H1 (cell line): ENCODE measurements at regions not wholly inside any gene's neighbourhood (a gene's known extent, or its start where the extent isn't known, plus 50 kb on each side); places are given as distances from the start of the nearest gene placed in this dataset.

Source experiments
- CTCF ChIA-PET: fragments of 300-600 bp; sonication (Branson Sonifier 250); formaldehyde crosslinking; loops from one replicate; lab custom pipeline; 2021; ENCODE audit not compliant: partially characterized antibody; lab: Charles Lee
- POLR2A ChIA-PET: fragments of 300-600 bp; sonication (Branson Sonifier 250); formaldehyde crosslinking; loops from one replicate; lab custom pipeline; 2021; ENCODE audit warnings: inconsistent platforms; ENCODE audit not compliant: partially characterized antibody; lab: Charles Lee
- DNase-seq, 2 experiments: peaks; one replicate each; pipeline versions ENCODE4 v3.0.0 to v3.0.0-alpha.2; 2010 to 2022; ENCODE audit warnings: low spot score in 2 of 2, low read depth in 1 of 2, mixed read lengths in 1 of 2
- FAIRE-seq: peaks from 2 replicates; lab custom pipeline; 2011; peaks lifted over from hg19 to GRCh38; lab: Jason Lieb, UNC
- H2AFZ ChIP-seq: 2 replicates; pipeline ENCODE4 v1.8.1; 2012; ENCODE audit warnings: low read length, inconsistent platforms
- H2AK5ac ChIP-seq: 2 replicates; pipeline ENCODE4 v1.6.1; 2013; ENCODE audit warnings: low read depth, low read length
- H2BK120ac ChIP-seq: replicated peaks from 2 replicates; pipeline ENCODE3; 2013; ENCODE audit warnings: low read depth, low read length, inconsistent platforms
- H2BK12ac ChIP-seq: 2 replicates; pipeline ENCODE4 v1.6.1; 2013; ENCODE audit warnings: low read depth, low read length
- H2BK15ac ChIP-seq: 2 replicates; pipeline ENCODE4 v1.6.1; 2013; ENCODE audit warnings: low read length
- H2BK20ac ChIP-seq: 2 replicates; pipeline ENCODE4 v1.6.1; 2013; ENCODE audit warnings: low read length
- H2BK5ac ChIP-seq: 2 replicates; pipeline ENCODE4 v1.6.1; 2013; ENCODE audit warnings: low read depth, low read length
- H3K14ac ChIP-seq: 2 replicates; pipeline ENCODE4 v1.6.1; 2013; ENCODE audit warnings: inconsistent platforms; ENCODE audit not compliant: insufficient read length
- H3K18ac ChIP-seq: 2 replicates; pipeline ENCODE4 v1.6.1; 2013; ENCODE audit warnings: low read length; ENCODE audit errors: extremely low read depth
- H3K23ac ChIP-seq: 2 replicates; pipeline ENCODE4 v1.6.1; 2013; ENCODE audit warnings: inconsistent platforms; ENCODE audit not compliant: insufficient read length
- H3K23me2 ChIP-seq: 2 replicates; pipeline ENCODE4 v1.6.1; 2013; ENCODE audit warnings: low read depth, low read length
- H3K27ac ChIP-seq: 2 replicates; pipeline ENCODE4 v1.6.1; 2011; ENCODE audit warnings: low read depth, low read length, inconsistent platforms
- H3K27me3 ChIP-seq, 4 experiments: replicated peaks in 1 of 4; 1 replicate in 1 of 4; 2 replicates in 3 of 4; pipeline versions ENCODE4 v1.6.1 to v1.8.1; 2011 to 2013; ENCODE audit warnings: low read length in 3 of 4, mild to moderate bottlenecking in 3 of 4, inconsistent platforms in 2 of 4, mixed read lengths in 2 of 4, moderate library complexity in 1 of 4; ENCODE audit not compliant: control insufficient read depth in 3 of 4, insufficient read depth in 3 of 4; ENCODE audit errors: extremely low read depth in 1 of 4
- H3K36me3 ChIP-seq, 4 experiments: 2 replicates each; pipeline versions ENCODE4 v1.6.1 to v1.8.1; 2011 to 2013; ENCODE audit warnings: mild to moderate bottlenecking in 4 of 4, low read length in 3 of 4, moderate library complexity in 2 of 4, control low read depth in 1 of 4, inconsistent platforms in 1 of 4; ENCODE audit not compliant: insufficient read depth in 4 of 4, control insufficient read depth in 2 of 4
- H3K4ac ChIP-seq: replicated peaks from 2 replicates; pipeline ENCODE3; 2013; ENCODE audit warnings: low read length, low read depth, mixed read lengths, inconsistent platforms; ENCODE audit not compliant: insufficient read length
- H3K4me1 ChIP-seq, 4 experiments: replicated peaks in 1 of 4; 1 replicate in 1 of 4; 2 replicates in 3 of 4; pipeline versions ENCODE4 v1.6.1 to v1.8.1; 2011 to 2013; ENCODE audit warnings: low read length in 3 of 4, inconsistent platforms in 2 of 4, mixed read lengths in 1 of 4; ENCODE audit not compliant: insufficient read depth in 4 of 4, control insufficient read depth in 3 of 4
- H3K4me2 ChIP-seq, 2 experiments: 2 replicates each; pipeline versions ENCODE4 v1.6.1 to v1.8.1; 2011 to 2013; ENCODE audit warnings: low read depth in 2 of 2, low read length in 2 of 2, control low read depth in 1 of 2, inconsistent platforms in 1 of 2, mild to moderate bottlenecking in 1 of 2; ENCODE audit not compliant: insufficient read depth in 1 of 2
- H3K4me3 ChIP-seq, 4 experiments: fragments of 200-600, 300-600 bp in 1 of 4; sonication (generic), shearing (Covaris generic), sonication (Bioruptor Twin) in 1 of 4; 2 replicates each; pipeline versions ENCODE4 v1.5.1 to v1.8.1; 2011 to 2016; ENCODE audit warnings: low read length in 4 of 4, low read depth in 3 of 4, control low read depth in 2 of 4, inconsistent platforms in 2 of 4, mild to moderate bottlenecking in 2 of 4, mixed read lengths in 1 of 4, moderate library complexity in 1 of 4; ENCODE audit not compliant: insufficient read depth in 2 of 4; ENCODE audit errors: extremely low read depth in 1 of 4
- H3K56ac ChIP-seq: replicated peaks from 2 replicates; pipeline ENCODE3; 2013; ENCODE audit warnings: low read depth, mild to moderate bottlenecking, mixed read lengths, low read length, inconsistent platforms; ENCODE audit not compliant: insufficient read length
- H3K79me1 ChIP-seq: 2 replicates; pipeline ENCODE4 v1.6.1; 2013; ENCODE audit warnings: low read depth, low read length, control low read depth
- H3K79me2 ChIP-seq, 2 experiments: 2 replicates each; pipeline versions ENCODE4 v1.6.1 to v1.8.1; 2012 to 2013; ENCODE audit warnings: low read length in 2 of 2, mild to moderate bottlenecking in 2 of 2, inconsistent platforms in 1 of 2; ENCODE audit not compliant: insufficient read depth in 2 of 2, control insufficient read depth in 1 of 2
- H3K9ac ChIP-seq, 4 experiments: replicated peaks in 1 of 4; 1 replicate in 1 of 4; 2 replicates in 3 of 4; pipeline versions ENCODE4 v1.6.1 to v1.8.1; 2011 to 2013; ENCODE audit warnings: low read depth in 3 of 4, low read length in 3 of 4, control low read depth in 2 of 4, mild to moderate bottlenecking in 2 of 4, moderate library complexity in 2 of 4, inconsistent platforms in 1 of 4; ENCODE audit errors: extremely low read depth in 1 of 4
- H3K9me3 ChIP-seq, 2 experiments: 2 replicates each; pipeline versions ENCODE4 v1.6.1 to v1.8.1; 2012 to 2013; ENCODE audit warnings: mild to moderate bottlenecking in 2 of 2, moderate library complexity in 2 of 2, control low read depth in 1 of 2, inconsistent platforms in 1 of 2, low read depth in 1 of 2, low read length in 1 of 2, mixed read lengths in 1 of 2; ENCODE audit not compliant: insufficient read depth in 2 of 2
- H4K20me1 ChIP-seq, 2 experiments: replicated peaks in 1 of 2; 2 replicates each; pipeline versions ENCODE3 to v1.8.1; 2011 to 2013; ENCODE audit warnings: inconsistent platforms in 2 of 2, low read length in 2 of 2, mild to moderate bottlenecking in 1 of 2; ENCODE audit not compliant: insufficient read depth in 2 of 2, control insufficient read depth in 1 of 2
- H4K5ac ChIP-seq: 2 replicates; pipeline ENCODE4 v1.6.1; 2013; ENCODE audit warnings: low read length, low read depth, mixed read lengths, inconsistent platforms; ENCODE audit not compliant: insufficient read length
- H4K8ac ChIP-seq: 2 replicates; pipeline ENCODE4 v1.8.0; 2013; ENCODE audit warnings: mild to moderate bottlenecking, moderate library complexity, low read length, inconsistent platforms; ENCODE audit not compliant: insufficient read depth; ENCODE audit errors: extremely low read depth
- H4K91ac ChIP-seq: replicated peaks from 2 replicates; pipeline ENCODE3; 2013; ENCODE audit warnings: low read length, mixed read lengths, inconsistent platforms; ENCODE audit not compliant: insufficient read length
- EP300 ChIP-seq, 2 experiments: IDR thresholded peaks; 1 replicate in 1 of 2; 2 replicates in 1 of 2; pipeline ENCODE4 v1.6.1; 2011 to 2012; ENCODE audit warnings: low read depth in 2 of 2, low read length in 2 of 2, mild to moderate bottlenecking in 2 of 2, borderline replicate concordance in 1 of 2, inconsistent platforms in 1 of 2, moderate library complexity in 1 of 2
- EZH2 ChIP-seq: fragments of 200-600 bp; sonication (generic); IDR thresholded peaks from 2 replicates; pipeline ENCODE4 v1.7.1; 2012; ENCODE audit warnings: low read depth, mild to moderate bottlenecking, moderate library complexity, low read length, inconsistent platforms; ENCODE audit not compliant: severe bottlenecking
- JUN ChIP-seq: IDR thresholded peaks from 2 replicates; pipeline ENCODE4 v1.6.1; 2011; ENCODE audit warnings: low read depth, mild to moderate bottlenecking, improper control_type of control experiment, low read length
- KDM1A ChIP-seq: fragments of 200-600, 300-600 bp; sonication (generic); IDR thresholded peaks from 2 replicates; pipeline ENCODE4 v1.7.1; 2016; ENCODE audit warnings: mild to moderate bottlenecking, low read length, borderline replicate concordance
- WGBS, 2 experiments: shearing (Covaris generic) in 1 of 2; methylation state at CpG; one replicate each; pipeline versions ENCODE4 v1.1.6 to v1.1.7; 2013 to 2015; ENCODE audit warnings: low lambda C conversion rate in 2 of 2, mixed read lengths in 2 of 2, inconsistent platforms in 1 of 2, low coverage in 1 of 2, missing lambda C conversion rate in 1 of 2; ENCODE audit not compliant: insufficient replicate concordance in 2 of 2, insufficient coverage in 1 of 2, insufficient read length in 1 of 2; ENCODE audit errors: extremely low coverage in 1 of 2, missing lambda C conversion rate in 1 of 2; 5-methylcytosine and 5-hydroxymethylcytosine counted together

DNA sequence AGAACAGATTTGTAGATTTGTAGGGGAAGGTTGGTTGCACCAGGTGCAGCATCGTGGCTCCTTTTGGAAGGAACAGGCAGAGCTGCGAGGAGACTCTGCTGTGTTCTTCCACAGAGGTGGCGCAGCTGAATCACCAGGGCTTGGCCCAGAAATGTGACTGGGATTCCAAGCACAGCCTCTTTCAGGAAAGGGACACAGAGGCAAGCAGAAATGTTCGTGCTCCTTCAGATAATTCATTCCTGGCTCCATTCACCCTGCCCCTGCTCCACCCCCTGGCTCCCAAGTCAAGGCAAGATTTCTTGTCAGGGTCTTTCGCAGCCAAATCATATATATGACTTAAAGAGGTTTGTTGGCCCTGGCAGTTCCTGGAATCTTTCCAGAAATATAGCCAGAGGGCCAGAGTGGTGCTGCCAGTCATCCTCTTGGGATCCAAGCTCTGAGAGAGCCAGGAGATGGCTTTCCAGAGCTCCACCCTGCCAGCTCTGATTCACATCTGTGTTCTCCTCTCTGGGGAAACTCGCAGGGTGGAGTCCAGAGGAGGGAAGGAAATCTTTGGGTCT, 203.9 kb upstream of the TANK start:
- no peaks in the 10 kb centered on the region for H3K23me2 ChIP-seq
- DNase-seq (no peak), FAIRE-seq (no peak)
- no peaks in the 10 kb centered on the region; a peak in 1 of 7 replicates for H3K27me3 ChIP-seq
- no peaks in the 10 kb centered on the region for H3K9me3 ChIP-seq
- no peaks in the 10 kb centered on the region for H4K20me1 ChIP-seq
- CTCF ChIA-PET, result interaction anchor here (0.5 to 1.3 kb wide), 3 partner anchors 14 to 704 kb away, joined by 3 read pairs; no protein-coding TSS in a partner anchor
- 0 out of 2 replicates have a peak overlapping the region, but pooled peaks have one; percentile 9 for H2BK15ac ChIP-seq
- no peak overlapping the region for H3K9ac ChIP-seq
- no peak overlapping the region for H2BK5ac ChIP-seq
- H3K27ac ChIP-seq, result no peak overlapping the region
- no peak overlapping the region for H2AK5ac ChIP-seq
- H2BK12ac ChIP-seq, result no peak overlapping the region
- H3K4me2 ChIP-seq, result no peak overlapping the region
- H3K4me1 ChIP-seq, result peaks cover 0 to 4% (median 0%) of the 10 kb centered on the region in 4 experiments; a peak in 1 of 7 replicates
- no peak overlapping the region for H3K4me3 ChIP-seq
- no peak overlapping the region for H4K8ac ChIP-seq
- H4K91ac ChIP-seq, result no peak overlapping the region
- no peak overlapping the region for H3K14ac ChIP-seq
- no peak overlapping the region for H3K4ac ChIP-seq
- H2AFZ ChIP-seq, result peak overlapping the region; percentile 81
- 0 out of 2 replicates have a peak overlapping the region, but pooled peaks have one; percentile 21 for H2BK20ac ChIP-seq
- H2BK120ac ChIP-seq, result no peak overlapping the region
- H3K23ac ChIP-seq, result no peak overlapping the region
- H3K36me3 ChIP-seq, result no peaks in the 10 kb centered on the region
- no peaks in the 10 kb centered on the region for H3K79me1 ChIP-seq
- no peaks in the 10 kb centered on the region for H3K79me2 ChIP-seq
- H4K5ac ChIP-seq, result no peak overlapping the region
- POLR2A ChIA-PET, result no interaction called here
- H3K56ac ChIP-seq, result no peak overlapping the region
- WGBS, 2 experiments, result 83% methylated on average over 6 of the region's 6 CpGs; no CpG with 5 or more reads in 1 of the 2 experiments
- no peak overlapping the region for H3K18ac ChIP-seq
- no peak for TF ChIP-seq KDM1A
- no peak for TF ChIP-seq EZH2
- TF ChIP-seq EP300 (IDR thresholded peaks at IDR 0.05; ENCODE audit: borderline replicate concordance in 1 of 2, low read depth in 2 of 2, low read length in 2 of 2), result no peak
- no peak for TF ChIP-seq JUN
